Lung (tissue), 11 donors: ENCODE measurements at regions not wholly inside any gene's neighbourhood (a gene's known extent, or its start where the extent isn't known, plus 50 kb on each side); places are given as distances from the start of the nearest gene placed in this dataset.

ENCODE experiments used
- ATAC-seq: fragments of 200-7000 bp; cut with Tn5 transposase; one replicate; pipeline ENCODE4 v1.9.1; 2020; ENCODE audit warnings: moderate number of reproducible peaks; ENCODE audit not compliant: insufficient read depth, low FRiP score
- DNase-seq, 3 donors: peaks; one replicate each; pipeline ENCODE4 v3.0.0-alpha.2; 2013 to 2017
- H3K27ac ChIP-seq, 2 donors: one replicate each; pipeline ENCODE4 v1.5.1; 2013; ENCODE audit warnings: mild to moderate bottlenecking in 2 of 2, moderate library complexity in 2 of 2, control low read depth in 1 of 2, inconsistent platforms in 1 of 2, low read depth in 1 of 2, low read length in 1 of 2
- H3K27me3 ChIP-seq, 3 donors: one replicate each; pipeline ENCODE4 v1.5.1; 2013; ENCODE audit warnings: low read length in 2 of 3; ENCODE audit not compliant: control insufficient read depth in 3 of 3, insufficient read depth in 3 of 3
- H3K36me3 ChIP-seq, 4 donors: one replicate each; pipeline ENCODE4 v1.5.1; 2013; ENCODE audit warnings: low read length in 4 of 4, mild to moderate bottlenecking in 1 of 4, moderate library complexity in 1 of 4; ENCODE audit not compliant: control insufficient read depth in 4 of 4, insufficient read depth in 4 of 4
- H3K4me1 ChIP-seq, 5 donors: one replicate each; pipeline ENCODE4 v1.5.1; 2013; ENCODE audit warnings: low read length in 5 of 5, mild to moderate bottlenecking in 2 of 5, moderate library complexity in 1 of 5; ENCODE audit not compliant: control insufficient read depth in 5 of 5, insufficient read depth in 5 of 5
- H3K4me3 ChIP-seq: one replicate; pipeline ENCODE4 v1.5.1; 2013; ENCODE audit warnings: mild to moderate bottlenecking, control low read depth, moderate library complexity
- H3K9ac ChIP-seq, 2 donors: one replicate each; pipeline ENCODE4 v1.5.1; 2013; ENCODE audit warnings: low read length in 2 of 2, control low read depth in 1 of 2; ENCODE audit not compliant: insufficient read depth in 1 of 2
- H3K9me3 ChIP-seq, 4 donors: one replicate each; pipeline ENCODE4 v1.5.1; 2013; ENCODE audit warnings: low read length in 3 of 4, mild to moderate bottlenecking in 1 of 4, moderate library complexity in 1 of 4; ENCODE audit not compliant: control insufficient read depth in 4 of 4, insufficient read depth in 3 of 4
- CTCF ChIP-seq: IDR thresholded peaks from 2 replicates; pipeline ENCODE4 v1.5.1; 2012; ENCODE audit warnings: mild to moderate bottlenecking; ENCODE audit errors: control extremely low read depth, extremely low read depth
- WGBS, 2 donors: extraction: QIAGEN DNeasy Blood & Tissue Kit; methylation state at CpG; one replicate each; pipeline ENCODE4 v1.1.7; 2013; 5-methylcytosine and 5-hydroxymethylcytosine counted together
- donor health status: control.
- donor health status: control.
- donor health status: Bipolar disorder and iron deficiency.
- donor health status: healthy.
- donor health status: DM: yes; HTN: yes; CAD: no.

- Histone ChIP-seq H3K4me1 (no peaks in the 10 kb centered on the region), H3K9ac (no peak overlapping the region), H3K27ac (no peak overlapping the region), H3K27me3 (peaks cover 0 to 1% (median 0%) of the 10 kb centered on the region in 3 donors), H3K36me3 (no peaks in the 10 kb centered on the region), H3K4me3 (no peak overlapping the region), H3K9me3 (peaks cover 0 to 10% (median 0%) of the 10 kb centered on the region in 4 donors)
- TF ChIP-seq CTCF, result no peak
- no peak for DNase-seq
- ATAC-seq, result no peak
- 81 to 87% methylated on average over 3 of the region's 3 CpGs for WGBS, 2 donors
Measured at GRCh38 chr14:104374718-104375080, 204.9 kb upstream of the C14orf180 start.

DNA sequence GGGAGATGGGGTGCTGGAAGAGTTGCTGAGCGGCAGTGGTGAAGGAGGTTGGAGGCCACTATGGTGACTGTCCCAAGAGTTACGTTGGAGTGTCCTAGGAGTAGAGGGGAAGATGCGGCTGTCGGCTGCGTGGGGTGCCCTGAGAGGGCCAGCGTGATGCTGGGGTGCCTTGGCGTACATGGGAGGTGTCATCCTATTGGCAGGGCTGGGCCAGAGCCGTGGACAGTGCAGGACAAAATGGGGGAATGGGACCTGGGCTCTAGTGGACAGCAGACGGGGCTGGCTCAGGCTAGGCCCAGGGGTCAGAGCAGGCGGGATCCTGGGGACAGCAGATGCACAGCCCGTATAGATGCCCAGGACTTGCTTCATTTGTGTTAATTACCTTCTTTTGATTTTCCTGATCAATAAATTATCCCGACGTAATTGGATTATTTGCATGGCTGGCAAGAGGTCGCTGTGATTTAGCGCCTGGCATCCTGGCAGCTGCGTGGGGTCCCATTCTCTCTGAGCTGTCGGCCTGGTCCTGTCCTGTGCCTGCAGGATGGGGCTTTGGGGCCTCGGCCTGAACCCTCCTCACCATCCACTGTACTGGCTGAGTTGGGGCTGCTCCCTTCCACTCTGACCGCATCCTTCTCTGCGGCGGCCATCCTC, 203.9 kb upstream of the C14orf180 start:
- no peaks in the 10 kb centered on the region for H3K4me1 ChIP-seq
- 90 to 92% methylated on average over 21 of the region's 21 CpGs for WGBS, 2 donors
- DNase-seq (no peak), ATAC-seq (no peak)
- H3K36me3 ChIP-seq, result no peaks in the 10 kb centered on the region
- TF ChIP-seq CTCF, result no peak
- no peaks in the 10 kb centered on the region for H3K27me3 ChIP-seq
- no peak overlapping the region for H3K27ac ChIP-seq
- no peak overlapping the region for H3K4me3 ChIP-seq
- H3K9ac ChIP-seq, result no peak overlapping the region
- peaks cover 0 to 18% (median 0%) of the 10 kb centered on the region in 4 donors for H3K9me3 ChIP-seq

- Histone ChIP-seq H3K9ac (no peak overlapping the region), H3K27me3 (no peaks in the 10 kb centered on the region), H3K4me3 (no peak overlapping the region), H3K27ac (no peak overlapping the region), H3K9me3 (peaks cover 0 to 20% (median 0%) of the 10 kb centered on the region in 4 donors), H3K4me1 (no peaks in the 10 kb centered on the region), H3K36me3 (no peaks in the 10 kb centered on the region)
- 81 to 89% methylated on average over 31 of the region's 31 CpGs for WGBS, 2 donors
- DNase-seq (no peak), ATAC-seq (no peak)
- TF ChIP-seq CTCF, result no peak
Measured at GRCh38 chr14:104376202-104377140, 203.1 kb upstream of the C14orf180 start.
